GM19238 (cell line): ENCODE measurements at regions not wholly inside any gene's neighbourhood (a gene's known extent, or its start where the extent isn't known, plus 50 kb on each side); places are given as distances from the start of the nearest gene placed in this dataset.
"Not testable (repeated sequence)": the region's sequence is repeated elsewhere in the genome, so short reads cannot be mapped to it uniquely, and the experiment has no call there.

Experiments used
- DNase-seq: peaks from one replicate; pipeline ENCODE4 v3.0.0; 2011; ENCODE audit warnings: low spot score; ENCODE audit not compliant: insufficient read length

DNA sequence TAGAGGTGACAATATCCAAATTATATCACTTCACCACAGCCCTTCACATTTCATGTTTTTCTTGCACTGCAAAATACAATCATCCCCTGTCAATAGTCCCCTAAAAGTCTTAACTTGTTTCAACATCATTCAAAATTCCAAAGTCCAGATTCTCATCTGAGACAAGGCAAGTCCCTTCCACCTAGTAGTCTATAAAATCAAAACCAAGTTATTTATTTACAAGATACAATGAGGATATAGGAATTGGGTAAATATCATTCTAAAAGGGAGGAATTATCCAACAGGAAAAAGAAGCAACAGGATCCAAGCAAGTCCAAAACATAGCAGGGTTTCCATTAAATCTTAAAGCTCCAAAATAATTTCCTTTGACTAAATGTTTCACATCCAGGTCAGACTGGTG lies 1076.1 kb upstream of the TMEFF2 start:
- DNase-seq = no peak

DNA sequence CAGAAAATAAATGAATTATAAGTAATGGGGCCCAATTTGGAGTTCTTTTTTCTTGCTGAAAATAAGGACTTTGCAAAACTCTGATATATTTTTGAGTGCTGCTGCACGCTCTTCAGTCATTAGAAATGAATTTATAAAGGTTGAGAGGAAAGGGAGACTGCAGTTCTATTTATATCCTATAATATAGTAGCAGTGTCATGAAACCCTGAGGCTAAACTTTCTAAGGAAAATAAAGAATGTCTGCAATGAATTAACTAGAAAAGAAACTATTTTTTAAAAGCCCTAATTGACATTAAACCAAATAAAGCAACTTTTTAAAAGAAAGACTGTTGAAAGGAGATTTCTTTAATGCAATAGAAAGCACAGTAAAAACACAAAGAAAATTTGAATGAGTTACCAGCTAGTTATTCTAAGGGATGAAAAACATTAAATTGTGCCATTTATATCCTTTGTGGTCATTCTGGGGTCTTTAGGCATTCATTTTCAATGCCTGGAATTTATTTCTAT lies 1072.8 kb upstream of the TMEFF2 start:
- no peak for DNase-seq

DNA sequence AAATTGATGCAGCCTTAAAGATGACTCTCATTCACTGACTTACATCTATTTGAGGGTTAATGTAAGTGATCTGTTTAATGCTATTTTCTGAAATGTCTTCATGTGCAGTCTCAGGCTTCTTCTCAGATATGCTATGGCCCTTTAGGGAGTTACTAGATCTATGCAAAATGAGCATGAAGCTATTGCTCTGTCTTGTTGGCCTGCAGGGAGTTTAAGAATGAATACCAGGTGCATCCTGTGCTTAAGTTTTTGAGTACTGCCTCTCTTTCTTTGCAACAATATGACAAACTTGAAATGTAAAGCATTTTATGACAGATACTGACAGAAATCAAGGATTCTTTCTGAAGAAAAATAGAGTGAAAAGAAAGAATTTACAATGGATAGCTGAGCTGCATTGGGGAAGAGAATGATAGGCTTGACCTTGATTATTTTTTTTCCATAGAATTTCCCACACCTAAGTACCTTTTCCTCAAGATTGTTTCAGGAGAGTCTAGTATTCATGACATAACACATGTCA lies 1058.3 kb upstream of the TMEFF2 start:
- no peak for DNase-seq

DNA sequence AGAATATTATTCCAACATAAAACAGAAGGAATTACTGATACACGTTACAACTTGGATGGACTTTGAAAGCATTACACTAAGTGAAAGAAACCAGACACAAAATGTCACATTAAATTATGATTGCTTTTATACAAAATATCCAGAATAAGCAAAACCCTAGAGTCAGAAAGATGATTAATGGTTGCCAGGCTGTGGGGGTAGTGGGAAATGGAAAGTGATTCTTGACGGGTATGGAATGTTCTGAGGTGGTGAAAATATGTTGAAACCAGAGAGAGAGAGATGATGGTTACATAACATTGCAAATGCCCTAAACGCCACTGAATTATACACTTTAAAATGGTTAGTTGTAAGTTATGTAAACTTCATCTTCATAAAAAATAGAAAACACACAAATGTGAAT lies 1057.2 kb upstream of the TMEFF2 start:
- DNase-seq = no peak

DNA sequence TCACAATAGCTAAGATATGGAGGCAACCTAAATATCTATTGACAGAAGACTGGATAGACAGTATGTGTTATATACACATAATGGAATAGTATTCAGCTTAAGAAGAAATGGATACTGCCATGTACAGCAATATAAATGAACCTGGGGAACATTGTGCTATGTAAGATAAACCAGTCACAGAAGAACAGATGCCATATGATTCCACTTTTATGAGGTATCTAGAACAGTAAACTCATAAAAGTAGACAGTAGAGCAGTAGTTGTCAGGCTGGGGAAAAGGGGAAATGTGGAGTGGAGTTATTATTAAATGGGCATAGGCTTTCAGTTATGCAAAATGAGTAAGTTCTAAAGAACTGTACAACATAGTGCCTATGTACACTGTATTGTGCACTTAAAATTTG lies 1055.7 kb upstream of the TMEFF2 start:
- DNase-seq = no peak

DNA sequence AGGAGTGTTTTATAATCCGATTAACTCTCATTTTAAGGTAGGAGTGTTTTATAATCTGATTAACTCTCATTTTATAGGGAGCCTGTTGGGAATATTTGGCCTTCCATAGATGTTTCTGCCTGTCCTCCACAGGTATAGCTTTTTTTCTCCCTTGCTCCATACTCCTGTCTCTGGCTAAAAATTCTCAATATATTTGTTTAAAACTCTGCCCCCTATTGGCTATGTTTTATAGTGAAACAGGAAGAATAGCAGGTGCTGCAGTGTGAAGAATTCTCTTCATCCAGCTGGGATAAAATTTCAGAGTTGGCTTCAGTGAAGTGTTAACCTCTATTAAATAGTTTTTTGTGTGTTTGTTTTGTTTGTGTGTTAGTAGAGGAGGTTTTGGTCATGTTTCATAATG lies 1046.0 kb upstream of the TMEFF2 start:
- no peak for DNase-seq

DNA sequence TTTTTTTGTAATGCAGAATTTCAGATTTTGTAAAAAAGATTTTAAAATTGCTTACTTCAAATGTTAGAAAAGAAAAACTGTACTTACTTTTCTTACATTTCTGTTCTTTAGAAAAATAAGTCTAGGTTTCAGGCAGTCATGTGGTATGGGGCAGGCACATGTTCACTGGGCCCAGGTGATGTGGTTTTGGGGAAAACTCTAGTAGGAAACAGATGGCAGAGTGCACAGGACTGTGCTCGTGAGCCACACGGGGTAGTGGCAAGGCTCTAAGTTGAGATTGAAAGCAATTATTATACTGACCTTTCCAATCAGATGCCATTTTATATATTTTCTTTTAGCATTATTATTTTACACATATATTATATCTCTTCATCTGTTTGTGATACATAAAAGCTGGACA lies 1036.9 kb upstream of the TMEFF2 start:
- no peak for DNase-seq

DNA sequence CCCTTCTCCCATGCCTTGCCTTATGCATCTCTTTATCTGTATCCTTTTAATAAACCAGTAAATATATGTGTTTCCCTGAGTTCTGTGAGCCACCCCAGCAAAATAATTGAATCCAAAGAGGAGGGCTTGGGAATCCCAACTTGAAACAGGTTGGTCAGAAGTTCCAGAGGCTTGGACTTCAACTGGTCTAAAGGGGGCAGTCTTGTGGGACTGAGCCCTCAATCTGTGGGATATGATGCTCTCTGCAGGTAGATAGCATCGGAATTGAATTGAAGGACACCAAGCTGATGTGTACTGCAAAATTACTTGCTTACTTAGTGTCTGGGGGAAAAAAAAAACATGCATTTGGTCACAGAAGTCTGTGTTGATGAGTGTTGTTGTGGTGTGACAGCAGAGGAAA lies 1033.5 kb upstream of the TMEFF2 start:
- no peak for DNase-seq

DNA sequence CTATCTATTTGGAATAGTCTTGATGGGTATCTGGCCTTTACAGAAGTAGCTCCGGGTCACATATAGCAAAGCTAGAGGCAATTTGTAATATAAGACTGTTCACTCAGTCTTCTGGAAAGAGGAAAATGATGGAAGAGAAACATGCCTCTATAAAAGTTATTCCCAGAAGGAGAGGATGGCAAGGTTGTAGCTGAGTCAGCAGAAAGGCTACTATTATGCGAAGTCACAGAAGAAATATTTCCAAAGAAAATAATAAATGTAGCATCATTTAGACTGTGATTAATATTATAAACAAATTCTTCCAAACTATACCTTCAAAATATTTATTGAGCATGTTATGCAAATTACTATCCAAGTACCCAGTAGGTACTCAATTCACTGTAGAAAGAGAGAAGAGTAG lies 1027.7 kb upstream of the TMEFF2 start:
- no peak for DNase-seq

DNA sequence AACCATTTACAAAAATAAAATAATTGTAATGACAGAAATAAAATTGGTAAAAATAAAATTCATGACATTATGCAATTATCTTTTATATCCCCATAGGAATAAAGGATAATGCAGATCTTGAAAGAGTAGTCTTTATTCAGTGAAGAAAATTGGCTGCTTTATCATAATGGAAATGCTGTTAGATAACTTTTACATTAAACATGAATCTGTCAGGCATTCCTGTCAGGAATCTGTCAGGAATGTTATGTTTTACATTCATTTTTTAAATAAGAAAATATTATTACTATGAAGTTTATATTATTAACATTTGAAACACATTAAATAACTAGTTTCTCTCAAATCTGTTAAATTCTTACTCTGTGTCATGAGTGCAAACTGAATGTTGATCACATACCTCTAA lies 1024.7 kb upstream of the TMEFF2 start:
- no peak for DNase-seq

DNA sequence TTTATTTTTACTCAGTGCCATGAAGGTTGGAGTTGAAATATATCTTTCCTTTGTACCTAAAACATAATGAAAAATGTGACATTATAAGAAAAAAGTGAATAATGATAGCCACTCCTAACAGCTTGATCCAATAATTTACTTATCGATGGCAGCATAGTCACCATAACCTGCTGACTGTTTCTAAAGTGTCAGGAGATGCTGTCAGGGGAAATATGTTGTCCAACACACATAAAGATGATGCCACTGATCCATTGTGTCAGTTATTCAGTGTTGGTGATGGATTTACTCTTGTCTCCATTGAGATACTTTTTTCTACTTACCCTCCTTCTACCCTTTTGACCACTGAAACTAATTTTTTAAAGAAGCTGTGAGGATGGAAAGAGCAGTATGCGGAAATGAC lies 1006.9 kb upstream of the TMEFF2 start:
- DNase-seq = no peak

DNA sequence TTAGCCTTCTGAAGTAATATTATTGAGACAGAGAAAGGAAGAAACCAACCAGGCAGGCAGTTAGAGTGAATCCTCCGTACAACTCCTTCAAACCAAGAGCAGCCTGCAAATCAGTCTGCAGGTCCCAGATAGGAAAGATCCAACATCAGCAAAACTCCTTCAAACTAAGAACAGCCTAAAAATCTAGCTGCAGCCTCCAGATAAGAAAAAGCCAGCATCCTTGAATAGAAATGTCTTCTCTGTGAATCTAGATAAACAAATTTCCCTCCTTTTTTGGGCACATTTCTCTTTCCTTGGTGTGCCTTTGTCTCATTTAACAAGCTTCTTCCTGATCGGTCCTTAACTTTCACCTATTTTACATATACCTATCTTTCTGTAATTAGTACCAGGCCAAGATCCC lies 1004.6 kb upstream of the TMEFF2 start:
- DNase-seq = no peak

DNA sequence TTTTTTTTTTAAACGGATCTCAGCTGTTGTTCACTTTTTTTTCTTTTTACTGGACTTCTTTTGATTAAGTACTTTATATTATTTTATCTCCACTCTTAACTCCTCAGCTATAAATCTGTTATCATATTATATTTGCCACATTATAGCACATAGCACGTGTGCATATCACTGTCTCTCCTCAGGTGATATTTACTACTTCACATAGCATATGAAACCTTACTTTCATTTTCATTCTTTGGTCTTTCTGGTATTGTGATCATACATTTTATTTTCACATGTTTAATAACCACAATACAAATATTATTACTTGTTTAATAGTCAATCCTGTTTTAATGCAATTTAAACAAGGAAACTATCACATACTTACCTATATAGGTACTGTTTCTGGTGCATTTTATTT lies 993.1 kb upstream of the TMEFF2 start:
- DNase-seq = no peak

DNA sequence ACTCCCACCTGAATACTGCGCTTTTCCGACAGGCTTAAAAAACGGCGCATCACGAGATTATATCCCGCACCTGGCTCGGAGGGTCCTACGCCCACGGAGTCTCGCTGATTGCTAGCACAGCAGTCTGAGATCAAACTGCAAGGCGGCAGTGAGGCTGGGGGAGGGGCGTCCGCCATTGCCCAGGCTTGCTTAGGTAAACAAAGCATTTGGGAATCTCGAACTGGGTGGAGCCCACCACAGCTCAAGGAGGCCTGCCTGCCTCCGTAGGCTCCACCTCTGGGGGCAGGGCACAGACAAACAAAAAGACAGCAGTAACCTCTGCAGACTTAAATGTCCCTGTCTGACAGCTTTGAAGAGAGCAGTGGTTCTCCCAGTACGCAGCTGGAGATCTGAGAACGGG lies 976.2 kb upstream of the TMEFF2 start:
- DNase-seq = not testable (repeated sequence)

DNA sequence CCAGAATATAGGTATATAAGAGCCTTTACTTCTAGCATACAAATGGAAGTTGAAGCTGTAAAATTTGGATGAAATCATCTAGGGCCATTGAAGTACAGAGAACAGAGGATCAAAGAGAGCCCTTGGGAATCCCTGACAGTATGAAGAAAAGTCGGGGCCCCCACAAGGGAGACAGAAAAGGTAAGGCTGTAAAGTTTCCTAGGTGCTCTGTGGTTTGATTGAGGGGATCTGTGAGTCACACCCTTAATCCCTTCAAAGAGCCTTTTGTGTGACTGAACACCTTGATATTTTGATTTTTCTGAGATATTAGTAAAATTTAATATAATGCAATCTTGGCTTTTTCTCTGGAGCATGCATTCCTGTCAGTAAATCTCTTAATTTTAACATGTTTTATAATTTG lies 961.7 kb upstream of the TMEFF2 start:
- DNase-seq = no peak

DNA sequence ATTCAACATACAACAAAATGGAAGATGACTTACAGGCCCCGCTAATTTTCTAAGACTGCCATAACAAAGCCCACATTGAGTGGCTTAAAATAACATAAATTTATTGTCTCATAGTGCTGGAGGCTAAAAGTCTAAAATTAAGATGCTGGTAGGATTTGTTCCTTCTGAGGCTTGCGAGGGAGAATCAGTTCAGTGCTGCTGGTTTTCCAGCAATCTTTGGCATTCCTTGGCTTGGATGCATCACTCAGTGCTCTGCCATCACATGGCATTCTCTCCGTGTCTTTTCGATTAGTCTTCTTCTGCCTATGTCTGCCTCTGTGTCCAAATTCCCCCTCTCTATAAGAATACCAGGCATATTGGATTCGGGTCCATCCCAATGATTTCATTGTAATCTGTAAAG lies 959.3 kb upstream of the TMEFF2 start:
- no peak for DNase-seq

DNA sequence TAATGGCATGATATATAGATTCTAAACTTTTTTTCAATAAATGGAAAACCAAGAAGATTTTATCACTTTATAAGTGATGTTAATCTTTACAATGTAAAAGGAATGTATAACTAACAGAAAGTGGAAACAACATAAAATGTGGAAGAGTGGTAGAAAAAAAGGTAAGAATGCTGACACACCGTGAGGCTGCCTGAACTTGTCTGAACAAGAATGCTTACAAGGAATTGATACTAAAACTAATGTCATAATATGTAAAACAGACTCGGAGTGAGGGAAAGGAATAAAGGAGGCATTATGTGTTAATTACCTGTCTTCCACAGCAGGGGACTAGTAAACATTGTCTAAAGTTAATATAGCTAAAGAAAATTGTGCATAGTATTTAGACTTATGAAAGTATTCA lies 958.8 kb upstream of the TMEFF2 start:
- DNase-seq = no peak

DNA sequence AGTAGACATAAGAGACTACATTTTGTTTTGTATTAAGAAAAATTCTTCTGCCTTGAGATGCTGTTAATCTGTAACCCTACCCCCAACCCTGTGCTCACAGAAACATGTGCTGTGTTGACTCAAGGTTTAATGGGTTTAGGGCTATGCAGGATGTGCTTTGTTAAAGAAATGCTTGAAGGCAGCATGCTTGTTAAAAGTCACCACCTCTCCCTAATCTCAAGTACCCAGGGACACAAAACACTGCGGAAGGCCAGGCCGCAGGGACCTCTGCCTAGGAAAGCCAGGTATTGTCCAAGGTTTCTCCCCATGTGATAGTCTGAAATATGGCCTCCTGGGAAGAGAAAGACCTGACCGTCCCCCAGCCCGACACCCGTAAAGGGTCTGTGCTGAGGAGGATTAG lies 947.7 kb upstream of the TMEFF2 start:
- DNase-seq = not testable (repeated sequence)

DNA sequence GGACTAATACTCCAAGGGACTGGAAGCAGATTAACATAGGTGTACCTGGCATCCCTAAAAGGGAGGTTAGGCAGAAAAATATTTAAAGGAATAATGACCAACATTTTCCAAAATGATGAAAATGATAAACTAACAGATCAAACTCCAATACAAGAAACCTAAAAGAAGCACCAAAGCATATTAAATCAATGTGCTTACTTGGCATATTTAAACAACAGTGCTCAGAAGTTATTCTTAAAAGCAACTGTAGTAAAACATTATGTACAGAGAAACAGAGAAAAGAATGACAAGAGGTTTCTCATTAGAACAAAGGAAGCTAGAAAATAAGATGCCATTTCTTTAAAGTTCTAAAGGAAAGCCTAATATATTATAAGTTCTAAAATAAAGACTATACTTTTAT lies 947.3 kb upstream of the TMEFF2 start:
- DNase-seq = no peak

DNA sequence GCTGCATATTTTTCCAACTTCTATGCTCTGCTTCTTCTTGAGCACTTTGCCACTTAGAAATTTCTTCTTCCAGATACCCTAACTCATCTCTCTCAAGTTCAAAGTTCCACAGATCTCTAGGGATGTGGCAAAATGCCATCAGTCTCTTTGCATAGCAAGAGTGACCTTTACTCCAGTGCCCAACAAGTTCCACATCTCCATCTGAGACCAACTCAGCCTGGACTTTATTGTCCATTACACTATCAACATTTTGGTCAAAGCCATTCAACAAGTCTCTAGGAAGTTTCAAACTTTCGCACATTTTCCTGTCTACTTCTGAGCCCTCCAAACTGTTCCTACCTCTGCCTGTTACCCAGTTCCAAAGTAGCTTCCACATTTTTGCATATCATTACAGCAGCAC lies 946.2 kb upstream of the TMEFF2 start:
- not testable (repeated sequence) for DNase-seq

DNA sequence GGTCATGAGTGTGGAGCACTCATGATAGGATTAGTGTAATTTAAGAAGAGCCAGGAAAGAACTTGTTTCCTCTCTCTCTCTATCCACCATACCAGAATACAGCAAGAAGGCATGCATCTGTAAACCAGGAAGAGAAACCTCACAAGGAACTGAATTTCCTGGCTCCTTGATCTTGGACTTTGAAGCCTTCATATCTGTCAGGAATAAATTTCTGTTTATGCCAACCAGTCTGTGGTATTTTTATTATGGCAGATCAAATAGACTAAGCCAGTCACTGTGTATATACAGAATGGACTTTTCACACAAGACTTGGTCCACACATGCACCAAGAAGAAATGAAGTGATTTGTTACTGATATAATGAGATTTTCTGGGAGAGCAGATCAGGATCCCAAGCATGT lies 930.1 kb upstream of the TMEFF2 start:
- no peak for DNase-seq

DNA sequence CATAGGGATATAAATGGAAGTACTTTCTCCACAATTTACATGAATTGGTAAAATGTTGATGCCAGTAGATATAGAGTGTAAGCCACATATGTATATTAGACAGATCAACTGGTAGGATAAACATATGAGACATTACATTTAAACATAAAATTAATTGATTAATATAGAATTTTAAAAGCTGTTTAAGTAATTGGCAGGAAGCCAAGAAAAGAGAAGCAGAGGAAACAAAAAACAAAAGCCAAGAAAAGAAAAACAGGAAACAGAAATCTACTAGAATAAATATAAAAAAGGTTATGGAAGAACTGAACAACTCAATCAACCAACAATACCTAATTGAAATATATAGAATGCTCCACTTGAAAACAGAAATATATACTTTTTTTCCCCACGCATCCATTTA lies 920.1 kb upstream of the TMEFF2 start:
- DNase-seq = no peak

DNA sequence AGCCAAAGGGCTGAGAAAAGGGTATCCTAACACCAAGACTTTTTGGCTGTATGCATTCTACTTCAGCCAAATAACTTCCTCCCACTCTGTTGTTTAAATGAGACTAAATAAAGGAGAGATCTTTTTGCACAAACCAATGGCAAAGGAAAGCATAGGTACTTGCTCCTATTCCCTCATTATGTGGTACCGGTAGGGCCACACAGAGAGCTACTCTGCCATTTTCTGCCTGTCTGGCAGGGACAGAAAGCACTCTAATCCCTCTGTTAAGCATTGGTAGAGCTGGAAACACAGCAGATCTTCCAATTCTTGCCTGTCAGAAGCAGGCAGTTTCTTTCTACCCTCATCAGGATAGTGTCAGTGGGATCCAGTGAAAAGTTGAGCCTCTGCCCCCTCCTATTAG lies 918.3 kb upstream of the TMEFF2 start:
- no peak for DNase-seq

DNA sequence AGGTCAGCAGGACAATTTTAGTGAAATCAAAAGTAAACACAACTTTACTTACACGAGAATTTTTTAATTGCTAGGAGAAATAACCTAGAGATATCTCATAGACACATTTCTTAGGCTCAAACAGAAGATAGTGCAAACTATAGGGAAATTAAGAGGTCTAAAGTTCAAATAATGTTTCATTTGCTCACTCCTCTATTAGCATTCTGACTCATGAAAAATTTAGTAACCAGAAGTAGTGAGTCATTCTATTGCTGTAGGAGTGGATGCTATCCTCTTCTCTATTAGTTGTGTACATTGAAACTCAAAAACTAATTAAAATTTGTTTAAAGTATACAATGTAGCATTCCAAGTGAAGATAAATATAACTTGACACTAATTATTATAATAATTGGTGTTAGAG lies 908.3 kb upstream of the TMEFF2 start:
- DNase-seq = no peak
